Mammary epithelial cell (primary cell): ENCODE measurements at regions not wholly inside any gene's neighbourhood (a gene's known extent, or its start where the extent isn't known, plus 50 kb on each side); places are given as distances from the start of the nearest gene placed in this dataset.

Experiments
- EZH2 ChIP-seq: IDR thresholded peaks from 2 replicates; pipeline ENCODE4 v1.6.1; 2012; ENCODE audit warnings: low read length, inconsistent platforms, borderline replicate concordance
- TF ChIP-seq, protein P1 (sequence below), 2 donors: IDR thresholded peaks in 1 of 2; conservative IDR thresholded peaks in 1 of 2; 2 replicates each; pipeline ENCODE4 v1.5.1; 2011 to 2012; ENCODE audit warnings: inconsistent platforms in 2 of 2, low read length in 2 of 2, mild to moderate bottlenecking in 2 of 2, control low read depth in 1 of 2, low read depth in 1 of 2; ENCODE audit not compliant: insufficient read depth in 1 of 2; ENCODE audit errors: extremely low read depth in 1 of 2

DNA sequence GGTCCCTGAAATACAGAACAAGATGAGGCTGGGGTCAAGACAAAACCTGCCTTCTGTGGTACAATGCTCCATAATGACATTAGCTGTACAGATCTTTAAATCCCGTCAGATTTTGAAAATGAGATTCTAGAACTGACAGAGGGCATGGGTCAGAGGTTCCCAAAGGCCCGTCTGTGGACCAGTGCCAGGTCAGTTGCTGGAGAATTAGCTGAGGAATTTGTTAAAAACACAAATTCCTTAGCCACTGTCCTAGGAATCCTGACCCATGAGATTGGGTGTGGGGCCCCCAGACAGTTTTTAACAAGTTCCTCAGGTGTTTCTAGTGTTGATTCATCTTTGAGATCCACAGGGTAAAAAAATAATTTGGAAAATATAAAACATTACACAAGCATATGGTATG lies 97.0 kb downstream of the SIPA1L2 start:
- TF ChIP-seq, protein P1, sequence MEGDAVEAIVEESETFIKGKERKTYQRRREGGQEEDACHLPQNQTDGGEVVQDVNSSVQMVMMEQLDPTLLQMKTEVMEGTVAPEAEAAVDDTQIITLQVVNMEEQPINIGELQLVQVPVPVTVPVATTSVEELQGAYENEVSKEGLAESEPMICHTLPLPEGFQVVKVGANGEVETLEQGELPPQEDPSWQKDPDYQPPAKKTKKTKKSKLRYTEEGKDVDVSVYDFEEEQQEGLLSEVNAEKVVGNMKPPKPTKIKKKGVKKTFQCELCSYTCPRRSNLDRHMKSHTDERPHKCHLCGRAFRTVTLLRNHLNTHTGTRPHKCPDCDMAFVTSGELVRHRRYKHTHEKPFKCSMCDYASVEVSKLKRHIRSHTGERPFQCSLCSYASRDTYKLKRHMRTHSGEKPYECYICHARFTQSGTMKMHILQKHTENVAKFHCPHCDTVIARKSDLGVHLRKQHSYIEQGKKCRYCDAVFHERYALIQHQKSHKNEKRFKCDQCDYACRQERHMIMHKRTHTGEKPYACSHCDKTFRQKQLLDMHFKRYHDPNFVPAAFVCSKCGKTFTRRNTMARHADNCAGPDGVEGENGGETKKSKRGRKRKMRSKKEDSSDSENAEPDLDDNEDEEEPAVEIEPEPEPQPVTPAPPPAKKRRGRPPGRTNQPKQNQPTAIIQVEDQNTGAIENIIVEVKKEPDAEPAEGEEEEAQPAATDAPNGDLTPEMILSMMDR (conservative IDR thresholded peaks at IDR 0.05 in 1 of 2, IDR thresholded peaks at IDR 0.05 in 1 of 2; ENCODE audit: extremely low read depth in 1 of 2, insufficient read depth in 1 of 2, low read depth in 1 of 2, low read length in 2 of 2): no peak
- TF ChIP-seq EZH2: no peak
